GM18861 (cell line): ENCODE measurements at regions not wholly inside any gene's neighbourhood (a gene's known extent, or its start where the extent isn't known, plus 50 kb on each side); places are given as distances from the start of the nearest gene placed in this dataset.
"Not testable (repeated sequence)": the region's sequence is repeated elsewhere in the genome, so short reads cannot be mapped to it uniquely, and the experiment has no call there.

Source experiments
- ATAC-seq: cut with Tn5 transposase; IDR thresholded peaks from one replicate; pipeline ENCODE4 v1.9.1; 2021; ENCODE audit not compliant: unreplicated experiment

- ATAC-seq: no peak
Observed at GRCh38 chr3:73894474-73895213, 269.9 kb upstream of the PDZRN3 start.

DNA sequence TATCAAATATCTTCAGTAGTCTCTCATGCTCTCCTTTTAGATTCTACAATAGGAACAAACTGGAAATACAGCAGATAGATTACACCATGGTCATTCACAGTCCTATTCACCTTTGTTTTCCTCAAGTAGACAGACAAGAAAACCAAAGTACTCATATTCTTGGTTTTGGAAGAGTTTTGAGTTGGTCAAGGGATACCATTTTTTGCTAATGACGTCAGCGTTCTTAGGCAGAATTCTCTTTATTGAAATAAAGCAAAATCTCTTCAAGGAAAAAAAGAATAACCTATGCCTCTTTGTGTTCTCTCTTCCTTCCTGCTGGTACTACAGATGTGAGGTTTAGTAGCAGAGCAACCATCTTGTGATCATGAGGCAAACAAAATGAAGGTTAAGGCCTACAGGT, 268.3 kb upstream of the PDZRN3 start:
- no peak for ATAC-seq

DNA sequence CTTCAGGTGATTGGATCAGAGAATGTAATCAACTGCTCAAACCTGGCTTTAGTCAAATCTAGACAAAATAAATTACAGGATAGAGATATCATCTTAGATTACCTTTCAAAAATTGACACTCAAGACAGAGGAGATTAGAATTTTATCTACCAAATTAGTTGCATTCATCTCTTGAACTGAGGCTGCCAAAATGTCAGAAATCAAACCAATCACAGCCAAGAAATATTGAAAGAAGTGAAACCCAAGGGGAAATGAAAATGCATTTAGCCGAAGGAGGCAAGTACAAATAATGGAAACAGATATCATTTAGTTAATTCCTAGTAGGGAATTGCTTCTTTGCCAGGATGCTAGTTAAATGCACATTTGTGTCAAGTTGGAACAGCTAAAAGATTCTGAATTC, 261.1 kb upstream of the PDZRN3 start:
- ATAC-seq: no peak

DNA sequence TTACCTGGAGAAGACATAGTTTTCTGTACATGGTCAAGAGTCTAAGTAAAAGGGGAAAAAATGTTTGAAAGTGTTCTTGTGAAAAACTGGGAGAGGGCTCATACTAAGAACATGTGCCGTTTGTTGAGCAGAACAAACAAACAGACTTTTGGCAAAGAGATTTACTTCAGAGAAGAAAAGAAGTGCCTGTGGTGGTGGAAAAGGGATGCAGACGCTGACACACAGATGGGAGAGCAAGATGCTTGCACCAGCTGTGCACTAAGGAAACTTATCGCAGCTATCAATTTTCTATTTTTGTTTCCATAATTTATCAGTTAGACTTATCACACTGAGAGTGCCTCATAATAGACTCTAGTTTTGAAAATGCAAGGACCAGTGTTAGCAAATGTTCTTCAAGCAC, 259.6 kb upstream of the PDZRN3 start:
- no peak for ATAC-seq

DNA sequence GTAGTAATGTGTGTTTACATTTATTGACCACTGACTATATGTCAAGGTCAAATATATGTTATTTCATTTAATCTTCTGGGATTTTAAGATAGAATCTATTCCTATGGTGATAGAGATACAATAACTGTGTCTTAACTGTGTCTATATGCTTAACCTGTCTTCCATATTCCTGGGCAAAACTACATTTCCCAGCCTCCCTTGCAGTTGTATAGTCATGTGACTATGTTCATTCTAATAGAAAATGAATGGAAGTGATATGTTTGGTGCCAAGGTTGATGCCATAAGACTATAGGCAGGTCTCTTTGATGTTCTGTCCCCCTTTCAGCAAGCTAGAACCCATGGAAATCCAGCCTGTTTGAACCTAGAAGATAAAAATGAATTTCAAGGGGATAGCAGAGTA, 258.8 kb upstream of the PDZRN3 start:
- no peak for ATAC-seq

GRCh38 chr3:73874606-73875369, 250.0 kb upstream of the PDZRN3 start:
- ATAC-seq: no peak

- no peak for ATAC-seq
Observed at GRCh38 chr3:73874161-73874560, 249.4 kb upstream of the PDZRN3 start.

DNA sequence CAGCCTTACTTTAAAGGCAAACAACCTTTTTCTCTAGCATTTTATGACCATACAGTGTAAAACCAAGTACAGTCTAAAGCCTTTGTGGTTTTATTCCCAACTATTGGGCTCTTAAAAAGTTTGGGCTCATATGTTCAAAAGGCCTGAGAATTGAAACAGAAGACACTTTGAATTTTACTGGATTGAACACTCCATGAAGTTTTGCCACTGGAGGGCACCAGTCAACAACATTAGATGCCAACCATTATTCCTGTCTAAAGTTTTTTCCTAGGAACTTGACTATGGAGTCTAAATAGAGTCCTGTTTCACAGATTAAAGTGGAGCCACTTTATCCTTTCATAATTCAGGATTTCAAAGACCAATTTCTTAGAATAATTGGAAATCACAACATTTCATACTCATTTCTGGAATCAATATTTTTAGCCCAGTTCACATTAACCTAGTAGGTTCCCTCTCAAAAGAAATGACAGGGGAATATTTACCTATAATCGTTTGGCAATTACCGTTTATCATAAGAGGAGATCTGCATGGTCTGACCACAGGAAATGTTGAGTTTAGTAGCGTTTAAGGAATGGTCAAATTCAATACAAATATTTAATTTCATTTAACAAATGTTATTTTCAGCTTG, 244.1 kb upstream of the PDZRN3 start:
- no peak for ATAC-seq

DNA sequence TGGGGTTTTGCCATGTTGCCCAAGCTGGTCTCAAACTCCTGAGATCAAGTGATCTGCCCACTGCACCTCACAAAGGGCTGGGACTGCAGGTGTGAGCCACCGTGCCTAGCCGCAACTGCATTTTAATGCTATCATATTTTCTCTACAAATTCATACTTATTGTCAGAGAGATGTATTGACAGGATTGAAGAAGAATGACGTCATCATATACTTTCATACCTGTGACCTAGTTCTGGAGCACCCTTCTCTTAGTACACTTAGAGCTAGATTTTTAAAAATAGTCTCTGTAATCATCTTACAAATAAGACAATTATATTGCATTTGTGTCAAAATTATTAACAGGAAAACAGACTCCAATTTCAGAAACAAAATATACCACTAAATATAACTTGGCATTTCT, 242.8 kb upstream of the PDZRN3 start:
- no peak for ATAC-seq

GRCh38 chr3:73866846-73867245, 242.1 kb upstream of the PDZRN3 start:
- no peak for ATAC-seq

DNA sequence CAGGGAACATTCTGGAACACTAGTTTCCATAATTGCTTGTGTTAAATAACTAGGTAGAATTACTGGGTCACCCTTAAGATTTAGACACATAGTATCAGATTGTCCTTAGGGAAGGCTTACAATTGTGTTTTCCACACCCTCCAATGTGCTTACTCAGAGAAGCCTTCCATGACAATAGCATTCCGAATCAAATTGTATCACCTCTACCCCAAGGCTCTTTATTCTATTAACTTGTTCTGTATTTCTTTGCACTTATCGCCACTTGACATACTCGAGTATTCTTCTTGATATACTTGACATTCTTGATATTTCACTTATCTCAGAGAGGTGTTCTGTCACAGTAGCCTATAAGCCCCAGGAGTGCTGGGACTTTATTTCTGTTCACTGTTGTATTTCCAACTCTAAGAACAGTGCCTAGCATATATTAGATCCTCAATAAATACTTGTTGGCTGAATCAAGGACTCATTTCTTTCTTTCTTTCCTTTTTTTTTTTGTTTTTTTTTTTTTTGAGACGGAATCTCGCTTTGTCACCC, 238.9 kb upstream of the PDZRN3 start:
- no peak for ATAC-seq

GRCh38 chr3:73855813-73856212, 231.1 kb upstream of the PDZRN3 start:
- ATAC-seq: no peak

DNA sequence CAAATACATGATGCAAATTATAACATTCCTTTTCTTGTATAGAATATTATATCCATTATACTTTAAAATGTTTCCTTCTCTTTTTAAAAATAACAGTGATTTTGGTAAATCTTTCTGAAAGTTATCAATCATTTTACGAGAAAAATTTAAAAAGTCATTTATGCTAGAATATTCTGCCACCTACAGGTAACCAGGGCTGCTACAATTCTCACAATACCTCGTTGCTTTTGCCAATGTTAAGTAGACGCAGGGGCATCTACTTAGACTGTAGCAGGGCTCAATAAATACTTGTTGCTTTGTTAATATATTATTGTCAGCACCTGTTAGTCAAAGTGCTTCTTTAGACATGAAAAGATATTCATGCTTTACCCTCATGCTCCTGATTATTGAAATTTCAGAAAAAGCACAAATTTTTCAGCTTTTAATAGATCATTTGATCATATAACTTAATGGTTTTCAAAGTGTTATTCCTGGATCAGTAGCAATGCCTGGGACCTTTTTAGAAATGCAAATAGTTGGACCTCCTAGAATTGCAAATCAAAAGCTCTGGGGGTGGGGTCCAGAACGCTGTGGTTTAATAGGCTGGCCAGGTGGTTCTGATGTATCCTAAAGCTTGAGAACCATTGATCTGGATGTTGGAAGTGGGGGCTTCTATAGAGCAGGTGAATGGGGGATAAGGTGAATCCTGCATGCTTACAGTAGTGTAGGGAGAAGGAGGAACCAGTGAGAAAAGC, 223.6 kb upstream of the PDZRN3 start:
- no peak for ATAC-seq

- ATAC-seq: no peak
Observed at GRCh38 chr3:73846951-73847350, 222.2 kb upstream of the PDZRN3 start.

- no peak for ATAC-seq
Observed at GRCh38 chr3:73839032-73839431, 214.3 kb upstream of the PDZRN3 start.

- no peak for ATAC-seq
Observed at GRCh38 chr3:73835945-73836344, 211.2 kb upstream of the PDZRN3 start.

DNA sequence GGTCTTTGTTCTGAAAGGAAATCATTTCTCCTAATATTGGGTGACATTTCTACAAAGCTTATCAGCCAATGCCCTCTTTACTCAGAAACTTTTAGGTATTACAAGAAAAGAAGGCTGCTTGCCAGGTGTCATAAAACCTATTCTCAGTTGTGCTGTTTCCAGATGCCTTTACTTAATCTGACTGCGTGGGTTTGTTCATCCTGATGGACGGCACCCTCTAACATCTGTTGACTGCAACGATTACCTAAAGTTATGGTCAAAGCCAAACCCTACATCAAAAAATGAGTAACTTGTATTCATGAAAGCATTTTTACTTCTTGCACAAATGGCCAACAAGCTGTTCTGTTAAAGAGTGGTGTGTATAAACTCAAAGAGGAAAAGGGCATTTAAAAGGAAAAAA, 207.7 kb upstream of the PDZRN3 start:
- no peak for ATAC-seq

- no peak for ATAC-seq
Observed at GRCh38 chr3:73828348-73828747, 203.6 kb upstream of the PDZRN3 start.

DNA sequence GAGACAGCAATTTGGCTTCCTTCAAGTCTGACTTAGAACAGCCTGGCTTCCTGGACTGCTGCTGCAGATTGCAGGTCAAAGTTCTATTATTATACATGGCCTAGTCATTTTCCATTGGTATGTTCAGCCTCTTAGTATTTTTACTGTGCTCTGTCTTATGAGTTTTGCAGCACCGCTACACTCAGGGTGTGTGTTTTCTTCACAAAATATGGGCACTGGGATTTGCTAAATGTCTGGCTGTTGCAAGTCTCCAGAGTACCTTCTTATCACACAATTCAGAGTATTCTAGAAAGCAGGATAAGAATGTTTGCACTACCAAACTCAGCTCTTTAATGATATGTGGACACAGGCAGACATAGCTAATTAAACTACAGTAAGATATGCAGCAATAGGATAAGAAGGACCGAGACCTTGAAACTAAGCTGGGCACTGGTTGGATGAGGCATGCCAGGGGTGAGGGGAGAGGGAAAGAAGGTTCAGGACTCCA, 203.0 kb upstream of the PDZRN3 start:
- no peak for ATAC-seq

GRCh38 chr3:73827204-73827603, 202.5 kb upstream of the PDZRN3 start:
- ATAC-seq: no peak

GRCh38 chr3:73820896-73821295, 196.2 kb upstream of the PDZRN3 start:
- not testable (repeated sequence) for ATAC-seq
